ENCODE measurements at regions not wholly inside any gene's neighbourhood (a gene's known extent, or its start where the extent isn't known, plus 50 kb on each side); places are given as distances from the start of the nearest gene placed in this dataset.

DNA sequence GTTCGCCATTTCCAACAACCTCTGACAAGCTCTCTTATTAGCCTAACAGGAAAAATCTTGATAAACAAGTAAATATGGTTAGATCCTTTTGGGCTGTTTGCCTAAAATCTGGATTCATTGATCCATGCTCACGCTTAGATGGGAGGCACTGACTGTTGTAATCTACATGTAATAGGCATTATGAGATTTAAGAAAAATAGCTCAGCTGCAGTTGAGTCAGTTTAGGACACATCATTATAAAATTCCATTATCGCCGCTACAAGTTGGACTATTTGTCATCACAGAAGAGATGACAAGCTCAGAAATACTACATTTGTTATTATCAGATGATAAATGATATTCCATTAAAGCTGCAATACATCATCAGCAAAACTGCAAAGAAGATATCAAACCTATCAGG, 524.0 kb downstream of the TOX3 start:
- CTCF ChIA-PET, result no interaction called here
- BruUV-seq (replicated peaks), result no TSS peak
- H3K27me3 ChIP-seq (ENCODE audit: control insufficient read depth in 2 of 2, insufficient read depth in 2 of 2, low read length in 2 of 2), result no peaks in the 10 kb centered on the region
- no peaks in the 10 kb centered on the region for H3K4me1 ChIP-seq (ENCODE audit: control insufficient read depth, extremely low read depth, insufficient read depth, low read length)
- H4K20me1 ChIP-seq (replicated peaks; ENCODE audit: control insufficient read depth, extremely low read depth, insufficient read depth, low read length), result no peaks in the 10 kb centered on the region
- no peaks in the 10 kb centered on the region for H3K36me3 ChIP-seq (ENCODE audit: control insufficient read depth in 2 of 2, extremely low read depth in 1 of 2, insufficient read depth in 2 of 2, low read length in 2 of 2)
- H3K9me3 ChIP-seq (replicated peaks; ENCODE audit: control insufficient read depth, insufficient read depth, low read length), result peaks cover 2% of the 10 kb centered on the region
- TF ChIP-seq FOS (IDR thresholded peaks at IDR 0.05; ENCODE audit: borderline replicate concordance, insufficient read depth, low read length) (no peak), GATA2 (IDR thresholded peaks at IDR 0.05; ENCODE audit: insufficient read depth, insufficient read length, low read depth, low read length) (no peak), POLR2AphosphoS5 (IDR thresholded peaks at IDR 0.05; ENCODE audit: insufficient read depth, low read depth, low read length) (no peak), MYC (IDR thresholded peaks at IDR 0.05; ENCODE audit: low read depth, low read length) (no peak), CTCF (IDR thresholded peaks at IDR 0.05; ENCODE audit: extremely low read depth in 1 of 2, insufficient read depth in 1 of 2, low read depth in 1 of 2, low read length in 2 of 2) (no peak), JUN (IDR thresholded peaks at IDR 0.05; ENCODE audit: borderline replicate concordance, insufficient read depth, insufficient read length, low read depth) (no peak), POLR2A (IDR thresholded peaks at IDR 0.05; ENCODE audit: low read depth, low read length) (no peak), EZH2 (IDR thresholded peaks at IDR 0.05; ENCODE audit: borderline replicate concordance, low read depth, low read length, severe bottlenecking) (no peak)
- TF ChIP-seq, protein P1, sequence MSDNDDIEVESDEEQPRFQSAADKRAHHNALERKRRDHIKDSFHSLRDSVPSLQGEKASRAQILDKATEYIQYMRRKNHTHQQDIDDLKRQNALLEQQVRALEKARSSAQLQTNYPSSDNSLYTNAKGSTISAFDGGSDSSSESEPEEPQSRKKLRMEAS (IDR thresholded peaks at IDR 0.05; ENCODE audit: insufficient read depth, insufficient read length), result no peak
- no peaks in the 10 kb centered on the region for H3K9me1 ChIP-seq (replicated peaks; ENCODE audit: control insufficient read depth, extremely low read depth, insufficient read depth, low read length)
- dilution Hi-C loops (cut with MboI; ENCODE audit: extremely low pct_ligation_motif_present, low sequenced_read_pairs), result no loop called here
- H2AFZ ChIP-seq (ENCODE audit: low read depth, low read length), result no peak overlapping the region
- POLR2A ChIA-PET, result no interaction called here
- no peaks in the 10 kb centered on the region for H3K79me2 ChIP-seq (ENCODE audit: control insufficient read depth, insufficient read depth, low read length)
- DNase-seq (ENCODE audit: low read depth, low spot score) (no peak), FAIRE-seq (no peak)
- H3K4me3 ChIP-seq (replicated peaks in 1 of 3; ENCODE audit: insufficient read depth in 1 of 3, low read depth in 1 of 3, low read length in 3 of 3), result no peak overlapping the region
- intact Hi-C loops (cut with micrococcal nuclease), result no loop called here
- H3K27ac ChIP-seq (ENCODE audit: insufficient read depth, low read depth, low read length), result no peak overlapping the region
- H3K9ac ChIP-seq (replicated peaks; ENCODE audit: extremely low read depth, insufficient read depth, low read length), result no peak overlapping the region
- no peak overlapping the region for H3K4me2 ChIP-seq (ENCODE audit: insufficient read depth, low read length)

Data from endothelial cell of umbilical vein (primary cell).